ENCODE measurements at regions not wholly inside any gene's neighbourhood (a gene's known extent, or its start where the extent isn't known, plus 50 kb on each side); places are given as distances from the start of the nearest gene placed in this dataset.
"Not testable (repeated sequence)": the region's sequence is repeated elsewhere in the genome, so short reads cannot be mapped to it uniquely, and the experiment has no call there.

GRCh38 chr2:187642498-187642897, 88.3 kb upstream of the TFPI start:
- DNase-seq (ENCODE audit: low read depth in 1 of 2, low spot score in 1 of 2): peak in 1 of 2 experiments; percentile 52
- TF ChIP-seq JUND (IDR thresholded peaks at IDR 0.05; ENCODE audit: low read depth): no peak
- in situ Hi-C loops (cut with HindIII; ENCODE audit: low pct_unique_long_range_greater_than_20kb, low sequenced_read_pairs): no loop called here

- no peak for DNase-seq (ENCODE audit: low read depth in 1 of 2, low spot score in 1 of 2)
- TF ChIP-seq JUND (IDR thresholded peaks at IDR 0.05; ENCODE audit: low read depth): no peak
- in situ Hi-C loops (cut with HindIII; ENCODE audit: low pct_unique_long_range_greater_than_20kb, low sequenced_read_pairs): no loop called here
Measured at GRCh38 chr2:187644486-187644885, 90.3 kb upstream of the TFPI start.

- in situ Hi-C loops (cut with HindIII; ENCODE audit: low pct_unique_long_range_greater_than_20kb, low sequenced_read_pairs): no loop called here
Measured at GRCh38 chr2:187644981-187645380, 90.7 kb upstream of the TFPI start.

GRCh38 chr2:187646556-187646955, 92.3 kb upstream of the TFPI start:
- TF ChIP-seq JUND (IDR thresholded peaks at IDR 0.05; ENCODE audit: low read depth): no peak
- in situ Hi-C loops (cut with HindIII; ENCODE audit: low pct_unique_long_range_greater_than_20kb, low sequenced_read_pairs): no loop called here
- no peak for DNase-seq (ENCODE audit: low read depth in 1 of 2, low spot score in 1 of 2)

More at GRCh38 chr2:187644981-187645380, 90.7 kb upstream of the TFPI start:
- TF ChIP-seq JUND (IDR thresholded peaks at IDR 0.05; ENCODE audit: low read depth): no peak
- DNase-seq (ENCODE audit: low read depth in 1 of 2, low spot score in 1 of 2): no peak

GRCh38 chr2:187654535-187654934, 100.3 kb upstream of the TFPI start:
- TF ChIP-seq JUND (IDR thresholded peaks at IDR 0.05; ENCODE audit: low read depth): no peak
- peak in 1 of 2 experiments; percentile 49 for DNase-seq (ENCODE audit: low read depth in 1 of 2, low spot score in 1 of 2)
- in situ Hi-C loops (cut with HindIII; ENCODE audit: low pct_unique_long_range_greater_than_20kb, low sequenced_read_pairs): no loop called here

- DNase-seq (ENCODE audit: low read depth in 1 of 2, low spot score in 1 of 2): no peak
- in situ Hi-C loops (cut with HindIII; ENCODE audit: low pct_unique_long_range_greater_than_20kb, low sequenced_read_pairs): no loop called here
- no peak for TF ChIP-seq JUND (IDR thresholded peaks at IDR 0.05; ENCODE audit: low read depth)
Measured at GRCh38 chr2:187655001-187655400, 100.8 kb upstream of the TFPI start.

GRCh38 chr2:187656123-187656522, 101.9 kb upstream of the TFPI start:
- no peak for DNase-seq (ENCODE audit: low read depth in 1 of 2, low spot score in 1 of 2)
- in situ Hi-C loops (cut with HindIII; ENCODE audit: low pct_unique_long_range_greater_than_20kb, low sequenced_read_pairs): no loop called here
- no peak for TF ChIP-seq JUND (IDR thresholded peaks at IDR 0.05; ENCODE audit: low read depth)

- in situ Hi-C loops (cut with HindIII; ENCODE audit: low pct_unique_long_range_greater_than_20kb, low sequenced_read_pairs): no loop called here
- DNase-seq (ENCODE audit: low read depth in 1 of 2, low spot score in 1 of 2): peak in 1 of 2 experiments; percentile 16
- no peak for TF ChIP-seq JUND (IDR thresholded peaks at IDR 0.05; ENCODE audit: low read depth)
Measured at GRCh38 chr2:187658952-187659525, 104.8 kb upstream of the TFPI start.

GRCh38 chr2:187676050-187676449, 121.8 kb upstream of the TFPI start:
- DNase-seq (ENCODE audit: low read depth in 1 of 2, low spot score in 1 of 2); in situ Hi-C loops (cut with HindIII; ENCODE audit: low pct_unique_long_range_greater_than_20kb, low sequenced_read_pairs): not testable (repeated sequence)

GRCh38 chr2:187679454-187679853, 125.2 kb upstream of the TFPI start:
- no peak for TF ChIP-seq JUND (IDR thresholded peaks at IDR 0.05; ENCODE audit: low read depth)
- in situ Hi-C loops (cut with HindIII; ENCODE audit: low pct_unique_long_range_greater_than_20kb, low sequenced_read_pairs): no loop called here
- no peak for DNase-seq (ENCODE audit: low read depth in 1 of 2, low spot score in 1 of 2)

GRCh38 chr2:187684174-187684573, 129.9 kb upstream of the TFPI start:
- TF ChIP-seq JUND (IDR thresholded peaks at IDR 0.05; ENCODE audit: low read depth): no peak
- DNase-seq (ENCODE audit: low read depth in 1 of 2, low spot score in 1 of 2): no peak
- in situ Hi-C loops (cut with HindIII; ENCODE audit: low pct_unique_long_range_greater_than_20kb, low sequenced_read_pairs): no loop called here

GRCh38 chr2:187686416-187687024, 132.3 kb upstream of the TFPI start:
- no peak for DNase-seq (ENCODE audit: low read depth in 1 of 2, low spot score in 1 of 2)
- in situ Hi-C loops (cut with HindIII; ENCODE audit: low pct_unique_long_range_greater_than_20kb, low sequenced_read_pairs): no loop called here
- TF ChIP-seq JUND (IDR thresholded peaks at IDR 0.05; ENCODE audit: low read depth): no peak

GRCh38 chr2:187687585-187687984, 133.3 kb upstream of the TFPI start:
- no peak for TF ChIP-seq JUND (IDR thresholded peaks at IDR 0.05; ENCODE audit: low read depth)
- in situ Hi-C loops (cut with HindIII; ENCODE audit: low pct_unique_long_range_greater_than_20kb, low sequenced_read_pairs): no loop called here
- DNase-seq (ENCODE audit: low read depth in 1 of 2, low spot score in 1 of 2): no peak

- TF ChIP-seq JUND (IDR thresholded peaks at IDR 0.05; ENCODE audit: low read depth): no peak
- no peak for DNase-seq (ENCODE audit: low read depth in 1 of 2, low spot score in 1 of 2)
- in situ Hi-C loops (cut with HindIII; ENCODE audit: low pct_unique_long_range_greater_than_20kb, low sequenced_read_pairs): no loop called here
Measured at GRCh38 chr2:187689372-187689771, 135.1 kb upstream of the TFPI start.

All from T47D (cell line).